ENCODE measurements at regions not wholly inside any gene's neighbourhood (a gene's known extent, or its start where the extent isn't known, plus 50 kb on each side); places are given as distances from the start of the nearest gene placed in this dataset.

DNA sequence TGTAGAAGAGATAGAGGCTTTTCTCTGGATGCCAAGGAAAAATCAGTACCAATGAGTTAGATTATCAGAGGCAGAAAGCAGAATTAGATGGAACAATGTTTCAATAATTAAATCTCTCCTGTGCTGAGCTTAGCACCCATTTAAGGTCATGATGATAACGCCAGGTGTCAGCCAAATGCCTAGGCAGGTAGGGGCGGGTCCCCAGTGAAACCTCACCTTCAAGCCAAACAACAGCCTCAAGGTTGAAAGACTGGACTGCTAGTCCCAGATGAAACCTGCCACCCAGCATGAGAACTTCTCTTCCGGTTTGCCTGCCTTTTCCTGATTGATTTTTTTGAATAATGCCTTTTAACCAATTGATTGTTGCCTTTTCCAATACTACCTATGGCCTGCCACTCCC lies 363.0 kb downstream of the PLOD2 start:
- no peak for TF ChIP-seq EZH2 (IDR thresholded peaks at IDR 0.05; ENCODE audit: low read depth, unreplicated experiment)
- TF ChIP-seq, protein P1, sequence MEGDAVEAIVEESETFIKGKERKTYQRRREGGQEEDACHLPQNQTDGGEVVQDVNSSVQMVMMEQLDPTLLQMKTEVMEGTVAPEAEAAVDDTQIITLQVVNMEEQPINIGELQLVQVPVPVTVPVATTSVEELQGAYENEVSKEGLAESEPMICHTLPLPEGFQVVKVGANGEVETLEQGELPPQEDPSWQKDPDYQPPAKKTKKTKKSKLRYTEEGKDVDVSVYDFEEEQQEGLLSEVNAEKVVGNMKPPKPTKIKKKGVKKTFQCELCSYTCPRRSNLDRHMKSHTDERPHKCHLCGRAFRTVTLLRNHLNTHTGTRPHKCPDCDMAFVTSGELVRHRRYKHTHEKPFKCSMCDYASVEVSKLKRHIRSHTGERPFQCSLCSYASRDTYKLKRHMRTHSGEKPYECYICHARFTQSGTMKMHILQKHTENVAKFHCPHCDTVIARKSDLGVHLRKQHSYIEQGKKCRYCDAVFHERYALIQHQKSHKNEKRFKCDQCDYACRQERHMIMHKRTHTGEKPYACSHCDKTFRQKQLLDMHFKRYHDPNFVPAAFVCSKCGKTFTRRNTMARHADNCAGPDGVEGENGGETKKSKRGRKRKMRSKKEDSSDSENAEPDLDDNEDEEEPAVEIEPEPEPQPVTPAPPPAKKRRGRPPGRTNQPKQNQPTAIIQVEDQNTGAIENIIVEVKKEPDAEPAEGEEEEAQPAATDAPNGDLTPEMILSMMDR (conservative IDR thresholded peaks at IDR 0.05; ENCODE audit: low read depth in 2 of 2) = no peak
- TF ChIP-seq POLR2AphosphoS5 (IDR thresholded peaks at IDR 0.05; ENCODE audit: low read depth) = no peak
- TF ChIP-seq, protein P2, sequence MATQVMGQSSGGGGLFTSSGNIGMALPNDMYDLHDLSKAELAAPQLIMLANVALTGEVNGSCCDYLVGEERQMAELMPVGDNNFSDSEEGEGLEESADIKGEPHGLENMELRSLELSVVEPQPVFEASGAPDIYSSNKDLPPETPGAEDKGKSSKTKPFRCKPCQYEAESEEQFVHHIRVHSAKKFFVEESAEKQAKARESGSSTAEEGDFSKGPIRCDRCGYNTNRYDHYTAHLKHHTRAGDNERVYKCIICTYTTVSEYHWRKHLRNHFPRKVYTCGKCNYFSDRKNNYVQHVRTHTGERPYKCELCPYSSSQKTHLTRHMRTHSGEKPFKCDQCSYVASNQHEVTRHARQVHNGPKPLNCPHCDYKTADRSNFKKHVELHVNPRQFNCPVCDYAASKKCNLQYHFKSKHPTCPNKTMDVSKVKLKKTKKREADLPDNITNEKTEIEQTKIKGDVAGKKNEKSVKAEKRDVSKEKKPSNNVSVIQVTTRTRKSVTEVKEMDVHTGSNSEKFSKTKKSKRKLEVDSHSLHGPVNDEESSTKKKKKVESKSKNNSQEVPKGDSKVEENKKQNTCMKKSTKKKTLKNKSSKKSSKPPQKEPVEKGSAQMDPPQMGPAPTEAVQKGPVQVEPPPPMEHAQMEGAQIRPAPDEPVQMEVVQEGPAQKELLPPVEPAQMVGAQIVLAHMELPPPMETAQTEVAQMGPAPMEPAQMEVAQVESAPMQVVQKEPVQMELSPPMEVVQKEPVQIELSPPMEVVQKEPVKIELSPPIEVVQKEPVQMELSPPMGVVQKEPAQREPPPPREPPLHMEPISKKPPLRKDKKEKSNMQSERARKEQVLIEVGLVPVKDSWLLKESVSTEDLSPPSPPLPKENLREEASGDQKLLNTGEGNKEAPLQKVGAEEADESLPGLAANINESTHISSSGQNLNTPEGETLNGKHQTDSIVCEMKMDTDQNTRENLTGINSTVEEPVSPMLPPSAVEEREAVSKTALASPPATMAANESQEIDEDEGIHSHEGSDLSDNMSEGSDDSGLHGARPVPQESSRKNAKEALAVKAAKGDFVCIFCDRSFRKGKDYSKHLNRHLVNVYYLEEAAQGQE (IDR thresholded peaks at IDR 0.05; ENCODE audit: unreplicated experiment) = no peak
- no peak for TF ChIP-seq NANOG (IDR thresholded peaks at IDR 0.05; ENCODE audit: borderline replicate concordance)
- no peak for TF ChIP-seq CREB1 (CRISPR knock-in tag; IDR thresholded peaks at IDR 0.05; ENCODE audit: low read depth)
- TF ChIP-seq EZH2phosphoT487 (IDR thresholded peaks at IDR 0.05; ENCODE audit: unreplicated experiment) = no peak
- TF ChIP-seq ZNF331 (CRISPR knock-in tag; IDR thresholded peaks at IDR 0.05; ENCODE audit: low read depth) = no peak
